Retina (tissue), 1 donor: ENCODE measurements at regions not wholly inside any gene's neighbourhood (a gene's known extent, or its start where the extent isn't known, plus 50 kb on each side); places are given as distances from the start of the nearest gene placed in this dataset.
"Not testable (repeated sequence)": the region's sequence is repeated elsewhere in the genome, so short reads cannot be mapped to it uniquely, and the experiment has no call there.

Source experiments
- DNase-seq: peaks from one replicate; pipeline ENCODE4 v3.0.0-alpha.2; 2016

DNA sequence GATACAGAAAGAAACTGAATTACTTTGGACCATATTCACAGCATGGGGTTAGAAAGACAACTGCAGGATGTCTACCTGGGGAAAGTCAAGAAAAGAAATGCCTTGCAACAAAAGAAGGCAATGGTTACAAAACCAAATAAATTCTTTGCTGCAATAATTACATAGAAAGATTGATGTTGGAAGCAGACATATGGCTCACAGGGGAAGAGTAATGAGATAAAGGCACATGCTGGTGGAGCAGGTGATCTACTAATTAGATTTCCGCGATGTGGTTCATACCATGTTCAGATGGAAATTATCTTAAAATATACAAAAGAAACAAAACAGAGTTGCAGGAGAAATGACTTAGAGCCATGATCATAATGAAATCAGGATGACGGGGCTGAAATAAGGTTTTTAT, 718.8 kb upstream of the PKDCC start:
- no peak for DNase-seq

DNA sequence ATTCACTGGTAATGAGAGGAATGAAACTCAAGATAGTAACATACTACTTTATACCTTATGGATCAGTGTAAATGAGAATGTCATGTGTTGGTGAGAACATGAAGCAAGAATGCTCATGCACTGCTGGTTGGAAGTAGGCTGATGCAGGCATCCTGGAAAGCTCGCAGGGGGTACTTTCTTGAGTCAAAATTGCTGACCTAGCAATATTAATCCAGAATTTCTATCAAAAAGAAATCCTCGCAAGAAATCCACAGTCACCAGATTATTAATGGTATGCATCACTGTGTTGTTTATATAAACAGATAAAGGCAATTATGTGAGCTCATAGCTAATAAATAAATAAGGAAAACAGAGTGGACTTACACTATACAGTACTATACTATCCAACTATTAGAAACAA, 713.7 kb upstream of the PKDCC start:
- no peak for DNase-seq

DNA sequence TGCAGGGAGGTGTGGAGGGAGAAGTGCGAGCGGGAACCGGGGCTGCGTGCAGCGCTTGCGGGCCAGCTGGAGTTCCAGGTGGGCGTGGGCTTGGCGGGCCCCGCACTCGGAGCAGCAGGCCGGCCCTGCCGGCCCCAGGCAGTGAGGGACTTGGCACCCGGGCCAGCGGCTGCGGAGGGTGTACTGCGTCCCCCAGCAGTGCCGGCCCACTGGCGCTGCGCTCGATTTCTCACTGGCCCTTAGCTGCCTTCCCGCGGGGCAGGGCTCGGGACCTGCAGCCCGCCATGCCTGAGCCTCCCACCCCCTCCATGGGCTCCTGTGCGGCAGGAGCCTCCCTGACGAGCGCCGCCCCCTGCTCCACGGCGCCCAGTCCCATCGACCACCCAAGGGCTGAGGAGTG, 712.2 kb upstream of the PKDCC start:
- DNase-seq = not testable (repeated sequence)

DNA sequence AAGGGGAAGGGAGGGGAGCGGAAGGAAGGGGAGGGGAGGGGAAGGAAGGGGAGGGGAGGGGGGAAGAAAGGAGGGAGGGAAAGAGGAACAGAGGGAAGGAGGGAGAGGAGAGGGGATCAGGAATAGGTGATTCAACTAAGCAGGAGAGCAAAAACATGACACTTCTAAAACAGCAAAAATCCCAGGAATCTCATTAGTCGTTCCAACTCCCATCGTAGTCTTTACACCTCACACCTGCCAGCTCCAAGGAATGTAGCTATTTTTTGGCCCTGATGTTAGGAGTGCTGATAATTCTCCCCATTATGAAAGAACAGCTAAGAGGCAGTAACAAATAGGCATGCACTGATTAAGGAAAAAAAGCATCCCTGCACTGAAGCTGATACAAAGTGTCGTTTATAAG, 709.9 kb upstream of the PKDCC start:
- no peak for DNase-seq

DNA sequence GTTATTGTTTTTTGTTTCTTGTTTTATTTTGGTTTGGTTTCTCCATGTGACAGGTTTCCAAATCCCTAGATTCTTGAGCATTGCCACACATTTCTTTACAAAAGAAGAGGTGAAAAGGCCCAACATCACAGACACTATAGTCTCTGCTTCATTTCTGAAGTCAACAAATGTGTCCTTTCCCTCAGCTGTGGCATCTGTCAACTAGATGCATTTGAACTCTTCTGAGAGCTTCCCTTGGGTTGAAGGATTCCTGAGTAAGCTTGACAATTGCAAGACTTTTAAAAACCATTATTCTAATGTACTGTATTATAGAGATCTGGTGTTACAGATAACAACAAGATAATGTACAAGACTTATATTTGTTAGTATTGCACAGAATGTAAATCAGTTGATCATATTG, 703.3 kb upstream of the PKDCC start:
- no peak for DNase-seq

DNA sequence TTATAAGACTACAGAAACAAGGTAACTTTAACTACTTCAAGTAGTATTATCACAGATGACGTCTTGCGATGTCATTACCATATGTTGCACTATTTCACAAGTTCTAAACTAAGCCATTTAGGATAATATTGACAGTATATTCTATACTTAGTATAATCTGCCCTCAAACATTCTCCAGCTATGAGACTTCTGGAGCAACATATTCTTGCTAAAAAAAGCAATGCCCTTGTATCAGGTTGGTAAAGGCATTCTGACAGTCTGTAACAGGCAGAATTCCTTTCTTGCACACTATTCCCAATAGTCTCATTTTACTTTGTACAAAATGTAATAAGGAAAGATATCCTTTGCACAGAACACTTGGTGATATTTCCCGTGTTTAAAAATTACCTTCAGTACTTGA, 694.8 kb upstream of the PKDCC start:
- no peak for DNase-seq

DNA sequence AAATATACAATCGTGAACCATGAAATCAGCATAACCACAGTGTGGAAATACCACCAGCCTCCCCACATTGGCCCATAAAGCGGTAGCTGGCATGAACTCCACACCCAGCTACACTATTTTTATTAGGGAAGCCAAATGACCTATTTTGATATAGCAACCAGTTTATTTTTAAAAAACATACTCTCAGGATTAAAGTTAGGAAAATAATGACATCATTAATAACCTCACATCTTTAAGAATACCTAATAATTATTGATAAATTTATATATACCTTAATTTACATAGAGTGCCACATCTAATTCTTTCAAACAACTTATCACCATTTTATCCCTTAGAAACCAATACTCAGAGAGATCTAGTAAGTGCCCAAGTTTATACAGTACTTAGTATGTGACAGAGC, 692.0 kb upstream of the PKDCC start:
- DNase-seq = no peak

DNA sequence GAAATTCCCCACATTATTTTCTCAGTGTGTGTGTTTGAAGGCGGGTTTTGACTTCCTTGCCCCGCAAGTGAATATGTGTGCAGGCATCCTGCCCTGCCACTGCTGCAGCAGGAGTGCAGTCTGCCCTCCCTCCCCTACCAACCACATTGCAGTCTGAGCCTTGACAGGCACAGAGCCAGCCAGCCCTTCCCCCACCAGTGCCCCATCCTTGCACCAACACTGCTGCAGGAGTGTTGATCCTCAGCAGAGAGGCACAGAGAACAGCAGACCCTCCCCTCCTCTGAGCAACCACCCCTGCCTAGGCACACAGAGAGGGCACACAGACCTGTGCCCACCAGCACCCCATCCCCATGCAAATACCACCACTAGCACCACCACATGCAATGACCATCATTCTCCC, 683.0 kb upstream of the PKDCC start:
- DNase-seq = no peak

DNA sequence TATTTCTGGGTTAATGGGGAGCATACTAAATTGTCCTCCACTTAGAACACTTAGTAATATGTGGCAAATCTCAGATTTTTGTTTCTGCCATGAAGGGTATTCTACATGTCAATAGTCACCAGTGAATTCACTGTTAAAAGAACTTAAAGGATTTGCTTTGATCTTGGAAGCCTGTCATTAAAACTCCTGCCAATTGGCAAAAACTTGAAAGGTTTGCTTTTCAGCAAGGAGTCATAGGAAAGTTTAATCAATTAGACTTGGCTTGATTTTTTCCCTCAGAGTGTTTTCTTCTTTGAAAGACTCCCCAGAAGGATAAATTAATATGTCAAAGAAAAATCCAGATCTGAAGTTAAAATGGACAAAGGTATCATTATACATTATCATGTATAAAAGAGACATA, 671.9 kb upstream of the PKDCC start:
- no peak for DNase-seq

DNA sequence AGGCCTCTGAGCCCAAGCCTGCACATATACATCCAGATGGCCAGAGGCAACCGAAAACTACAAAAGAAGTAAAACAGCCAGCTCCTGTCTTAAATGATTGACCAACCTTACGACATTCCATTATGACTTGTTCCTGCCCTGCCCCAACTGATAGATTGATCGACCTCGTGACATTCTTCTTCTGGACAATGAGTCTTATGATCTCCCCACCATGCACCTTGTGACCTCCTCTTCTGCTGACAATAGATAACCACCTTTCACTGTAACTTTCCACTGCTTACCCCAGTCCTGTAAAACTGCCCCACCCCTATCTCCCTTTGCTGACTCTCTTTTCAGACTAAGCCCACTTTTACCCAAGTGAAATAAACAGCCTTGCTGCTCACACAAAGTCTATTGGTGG, 670.0 kb upstream of the PKDCC start:
- DNase-seq = no peak

DNA sequence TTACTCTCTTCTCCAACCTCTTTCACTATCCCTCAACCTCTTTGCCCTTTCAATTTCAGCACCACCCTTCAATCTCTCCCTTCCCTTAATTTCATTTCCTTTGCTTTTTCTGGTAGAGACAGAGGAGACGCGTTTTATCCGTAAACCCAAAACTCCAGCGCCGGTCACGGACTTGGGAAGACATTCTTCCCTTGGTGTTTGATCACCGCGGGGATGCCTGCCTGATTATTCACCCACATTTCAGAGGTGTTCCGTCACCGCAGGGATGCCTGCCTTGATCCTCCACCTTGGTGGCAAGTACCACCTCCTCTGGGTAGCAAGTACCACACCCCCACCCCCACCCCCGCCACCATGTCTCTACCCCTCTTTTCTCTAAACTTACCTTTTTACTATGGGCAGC, 669.4 kb upstream of the PKDCC start:
- DNase-seq = no peak

DNA sequence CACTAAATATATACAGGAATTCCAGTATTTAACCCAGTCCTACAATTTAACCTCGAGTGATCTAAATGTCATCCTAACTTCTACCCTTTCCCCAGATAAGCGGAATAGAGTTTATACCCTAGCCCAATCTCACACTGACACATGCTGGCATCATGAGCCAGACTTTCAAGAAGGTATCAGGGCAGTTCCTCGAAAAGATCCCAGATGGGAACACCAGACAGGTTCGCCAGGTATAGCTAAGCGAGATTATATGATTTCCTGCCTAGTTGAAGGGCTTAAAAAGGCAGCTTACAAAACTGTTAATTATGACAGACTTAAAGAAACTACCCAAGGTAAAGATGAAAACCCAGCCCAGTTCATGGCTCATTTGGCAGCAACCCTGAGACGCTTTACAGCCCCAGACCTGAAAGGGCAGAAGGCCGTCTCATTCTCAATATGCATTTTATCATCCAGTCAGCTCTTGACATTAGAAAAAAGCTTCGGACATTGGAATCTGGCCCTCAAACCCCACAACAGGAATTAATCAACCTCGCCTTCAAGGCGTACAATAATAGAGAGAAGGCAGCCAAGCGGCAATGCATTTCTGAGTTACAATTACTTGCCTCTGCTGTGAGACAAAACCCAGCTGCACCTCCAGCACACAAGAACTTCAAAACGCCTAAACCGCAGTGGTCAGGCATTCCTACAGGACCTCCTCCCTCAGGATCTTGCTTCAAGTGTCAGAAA, 668.2 kb upstream of the PKDCC start:
- peak; percentile 14 for DNase-seq

DNA sequence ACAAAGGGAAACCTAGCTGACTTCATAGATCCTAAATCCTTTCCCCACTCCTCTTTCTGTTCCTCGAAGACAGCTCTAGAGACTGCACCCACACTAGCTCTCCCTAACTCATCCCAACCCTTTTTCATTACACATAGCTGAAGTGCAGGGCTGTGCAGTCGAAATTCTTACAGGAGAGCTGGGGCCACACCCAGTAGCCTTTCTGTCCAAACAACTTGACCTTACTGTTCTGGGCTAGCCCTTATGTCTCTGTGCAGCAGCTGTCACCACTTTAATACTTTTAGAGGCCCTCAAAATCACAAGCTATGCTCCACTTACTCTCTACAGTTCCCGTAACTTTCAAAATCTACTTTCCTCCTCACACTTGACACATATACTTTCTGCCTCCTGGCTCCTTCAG, 666.1 kb upstream of the PKDCC start:
- no peak for DNase-seq

DNA sequence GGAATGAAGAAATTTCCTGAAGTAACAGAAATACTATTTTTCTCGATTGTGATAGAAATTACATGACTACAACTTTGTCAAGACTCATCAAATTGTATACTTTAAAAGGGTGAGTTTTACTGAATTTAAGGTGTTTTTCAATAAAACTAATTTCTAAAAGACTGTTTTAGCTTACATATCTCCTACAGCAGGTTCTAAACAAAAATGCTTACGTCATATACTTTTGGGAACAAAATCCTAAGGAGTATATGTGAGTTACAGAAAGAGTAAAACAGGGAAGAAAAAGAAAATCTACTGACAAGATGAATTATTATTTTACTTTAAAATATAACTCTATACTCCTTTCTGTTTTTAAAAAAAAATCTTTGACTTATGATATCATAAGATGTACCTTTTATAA, 660.3 kb upstream of the PKDCC start:
- DNase-seq = no peak

DNA sequence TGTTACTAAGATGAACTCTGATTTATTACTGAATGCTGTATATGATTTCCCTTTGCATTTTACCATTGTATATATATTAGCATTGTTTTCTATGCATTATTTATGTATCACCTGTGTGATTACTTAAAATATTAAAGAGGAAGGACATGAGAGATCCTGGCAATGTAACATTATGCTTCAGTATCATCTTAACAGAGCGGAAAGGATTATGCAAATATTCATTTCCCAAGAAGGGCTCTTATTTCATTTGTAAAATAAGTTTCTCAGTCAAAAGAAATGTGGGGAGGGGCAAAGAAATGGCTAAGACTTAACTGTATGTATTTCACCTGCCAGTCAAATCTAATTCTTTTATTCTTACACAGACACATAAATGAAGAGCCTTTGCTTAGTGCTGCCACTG, 654.2 kb upstream of the PKDCC start:
- DNase-seq = no peak

DNA sequence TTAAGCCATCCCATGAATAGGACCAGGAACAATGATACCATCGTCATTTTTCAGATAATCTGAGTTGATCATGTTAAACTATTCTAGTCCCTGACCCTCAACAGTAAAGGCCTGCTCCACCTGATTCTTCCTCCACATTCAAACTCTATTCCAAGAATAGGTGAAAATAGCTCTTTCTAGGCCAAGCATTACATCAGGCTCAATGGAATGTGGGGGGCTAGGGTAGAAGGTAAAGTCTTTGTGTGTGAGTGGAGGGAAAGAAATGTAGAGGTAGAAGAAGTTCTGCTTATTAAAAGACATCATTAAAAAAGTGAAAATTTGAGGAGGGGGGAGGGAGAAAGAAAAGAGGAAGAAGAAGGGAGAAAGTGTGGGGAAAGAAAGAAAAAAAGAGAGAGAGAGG, 653.3 kb upstream of the PKDCC start:
- no peak for DNase-seq

DNA sequence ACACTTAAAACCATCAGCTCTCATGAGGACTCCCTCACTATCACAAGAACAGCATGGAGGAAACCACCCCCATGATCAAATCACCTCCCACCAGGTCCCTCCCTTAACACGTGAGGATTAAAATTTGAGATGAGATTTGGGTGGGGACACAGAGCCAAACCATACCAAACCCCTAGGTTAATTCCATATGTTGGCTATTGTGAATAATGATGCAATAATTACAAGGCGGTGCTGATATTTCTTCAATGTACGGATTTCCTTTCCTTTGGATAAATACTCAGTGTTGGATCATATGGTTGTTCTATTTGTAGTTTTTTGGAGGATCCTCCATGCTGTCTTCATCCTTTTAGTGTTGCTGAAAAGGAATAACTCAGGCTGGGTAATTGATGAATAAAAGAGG, 652.1 kb upstream of the PKDCC start:
- DNase-seq = no peak

DNA sequence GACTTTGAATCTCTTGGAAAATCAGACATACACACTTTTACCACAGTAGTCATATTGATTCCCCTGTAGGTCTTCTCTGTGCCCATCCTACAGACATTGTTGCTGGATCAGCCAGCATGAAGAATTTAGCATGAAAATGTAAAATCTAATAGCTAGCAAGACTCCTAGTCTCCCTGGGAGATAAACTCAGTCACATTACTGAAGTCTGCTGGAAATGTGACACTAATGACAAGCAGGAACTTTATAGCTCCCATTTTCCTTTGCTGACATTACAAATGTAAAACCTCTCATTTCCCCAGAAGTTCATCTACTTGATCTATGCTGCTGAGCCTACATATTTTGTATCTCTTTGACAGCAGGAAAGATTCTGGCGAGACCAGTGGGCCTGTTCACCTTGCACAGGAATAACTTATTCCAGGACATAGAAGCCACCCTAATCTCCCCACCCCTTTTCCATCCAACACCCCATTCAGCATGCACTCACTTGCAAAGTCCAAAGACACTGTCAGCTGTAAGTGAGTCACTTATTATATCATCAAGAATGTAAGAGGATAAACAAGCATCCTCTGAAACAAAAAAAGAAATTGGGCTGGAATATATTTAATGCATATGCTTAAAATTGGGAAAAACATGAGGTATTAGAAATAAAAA, 648.3 kb upstream of the PKDCC start:
- DNase-seq = no peak

DNA sequence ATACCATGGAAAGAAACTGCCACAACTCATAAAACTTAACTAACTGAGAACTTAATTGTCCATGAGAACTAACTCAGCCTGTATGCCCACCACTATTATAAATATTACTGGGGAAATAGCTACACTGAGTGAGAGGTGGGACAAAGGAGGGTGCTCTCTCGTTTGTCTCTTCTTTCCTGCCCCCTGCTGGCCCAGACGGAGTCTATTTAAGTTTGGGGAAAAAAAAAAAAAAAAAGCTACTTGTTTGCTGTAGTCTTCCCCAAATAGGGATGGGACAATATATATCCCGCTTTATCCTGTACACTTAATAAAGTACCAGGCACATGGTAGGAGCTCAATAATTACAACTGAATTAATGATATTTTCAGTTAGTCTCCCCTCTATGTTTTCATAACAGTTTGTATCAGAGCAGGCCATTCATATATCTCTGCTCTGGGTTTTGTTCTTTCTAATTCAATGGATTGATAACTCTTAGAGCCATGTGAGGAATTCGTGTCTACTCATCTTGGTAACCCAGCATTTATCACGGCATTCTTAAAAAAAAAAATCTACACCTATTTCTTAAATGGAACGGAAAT, 647.6 kb upstream of the PKDCC start:
- peak; percentile 26 for DNase-seq

DNA sequence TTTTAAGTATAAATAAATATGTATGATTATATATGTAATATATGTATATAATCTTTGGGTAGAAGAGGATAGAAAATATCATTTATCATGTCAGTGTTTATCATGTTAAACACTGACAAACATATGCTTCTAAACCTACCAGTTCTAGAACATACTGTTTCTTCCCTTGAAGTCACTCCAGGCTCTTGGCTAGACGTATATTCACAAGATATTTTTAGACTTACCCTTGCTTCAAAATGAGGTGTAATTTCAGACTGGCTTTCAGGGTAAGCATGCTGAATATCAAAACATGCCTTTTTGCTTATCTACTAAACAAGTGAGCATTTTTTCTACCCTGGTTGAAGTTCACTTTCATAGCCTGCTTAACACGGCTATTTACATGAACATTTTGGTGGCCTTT, 642.4 kb upstream of the PKDCC start:
- DNase-seq = no peak

DNA sequence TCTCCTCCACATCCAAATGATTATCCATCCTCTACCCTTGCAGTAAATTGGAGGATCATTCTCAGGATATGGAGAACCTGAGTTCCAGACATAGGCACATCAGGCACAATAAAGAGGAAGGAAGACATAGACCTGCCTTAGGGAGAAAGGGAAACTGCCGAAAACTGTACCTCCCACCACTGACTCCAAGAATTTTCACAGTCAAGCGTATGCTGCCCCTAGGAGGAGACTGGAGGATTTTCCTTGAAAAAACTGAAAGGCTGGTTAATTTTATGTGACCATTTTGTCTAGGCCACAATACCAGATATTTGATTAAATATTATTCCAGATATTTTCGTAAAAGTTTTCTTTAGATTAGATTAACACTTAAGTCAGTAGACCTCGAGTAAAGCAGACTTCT, 638.5 kb upstream of the PKDCC start:
- no peak for DNase-seq

DNA sequence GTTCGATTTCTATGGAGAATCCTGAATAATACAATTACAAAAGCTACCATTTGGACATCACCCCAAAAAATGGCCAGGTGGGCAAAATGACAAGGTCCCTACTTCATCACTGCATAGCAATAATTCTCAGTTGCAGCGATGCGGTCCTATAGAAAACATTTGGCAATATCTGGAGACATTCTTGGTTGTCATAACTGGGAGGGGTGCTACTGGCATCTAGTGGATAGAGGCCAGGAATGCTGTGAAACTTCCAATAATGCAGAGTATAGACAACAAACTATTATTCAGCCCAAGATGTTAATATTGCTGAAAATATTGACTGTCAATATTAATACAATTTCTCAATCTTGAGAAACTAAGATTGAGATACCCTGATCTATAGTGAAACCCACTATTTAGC, 637.8 kb upstream of the PKDCC start:
- no peak for DNase-seq

DNA sequence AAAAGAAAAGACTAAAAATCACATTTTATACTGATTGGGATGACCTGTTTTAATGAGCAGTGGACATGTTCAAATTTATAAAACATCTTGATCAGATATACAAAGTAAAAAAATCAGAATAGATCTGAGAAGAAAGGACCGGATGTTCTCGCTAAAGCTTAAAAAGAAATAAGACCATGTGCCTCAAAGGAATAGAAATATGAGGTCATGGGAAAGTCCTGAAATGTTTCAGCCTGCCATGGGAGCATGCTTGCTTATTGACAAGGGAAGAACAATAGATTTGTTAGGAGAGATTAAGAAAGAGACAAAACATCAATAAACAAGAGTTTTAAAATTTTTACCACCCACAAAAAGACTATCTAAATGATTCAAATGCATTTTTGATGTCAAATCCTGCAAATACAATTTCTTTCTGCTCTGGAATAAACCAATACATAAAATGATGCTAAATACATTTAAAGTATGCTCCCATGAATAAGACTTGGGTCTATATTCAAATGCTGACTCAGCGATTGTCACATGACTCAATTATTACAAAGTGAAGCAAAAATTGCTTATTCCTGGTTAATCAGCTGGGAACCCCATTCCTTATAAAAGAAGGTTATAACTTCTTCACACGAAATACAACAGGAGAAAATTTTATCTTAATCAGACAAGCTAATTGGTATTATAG, 633.9 kb upstream of the PKDCC start:
- DNase-seq = no peak
